CD4-positive, alpha-beta memory T cell (primary cell): ENCODE measurements at regions not wholly inside any gene's neighbourhood (a gene's known extent, or its start where the extent isn't known, plus 50 kb on each side); places are given as distances from the start of the nearest gene placed in this dataset.

Experiments
- CTCF ChIA-PET: fragments of 350-600 bp; sonication (Branson Sonifier 250); formaldehyde crosslinking; loops from one replicate; lab custom pipeline; 2021; ENCODE audit warnings: inconsistent platforms; ENCODE audit not compliant: partially characterized antibody; lab: Charles Lee
- POLR2A ChIA-PET: fragments of 350-600 bp; sonication (Branson Sonifier 250); formaldehyde crosslinking; loops from one replicate; lab custom pipeline; 2021; ENCODE audit not compliant: partially characterized antibody; lab: Charles Lee
- DNase-seq, 5 donors: peaks; one replicate each; pipeline versions ENCODE4 v3.0.0 to v3.0.0-alpha.2; 2020 to 2022; ENCODE audit warnings: mixed read lengths in 1 of 5
- H3K27ac ChIP-seq: one replicate; pipeline ENCODE4 v1.7.0; 2013; ENCODE audit warnings: low read depth, low read length
- H3K27me3 ChIP-seq: 2 replicates; pipeline ENCODE4 v1.7.0; 2013; ENCODE audit warnings: mild to moderate bottlenecking, low read length, moderate library complexity; ENCODE audit not compliant: insufficient read depth
- H3K36me3 ChIP-seq: 2 replicates; pipeline ENCODE4 v1.7.0; 2013; ENCODE audit warnings: mild to moderate bottlenecking, low read length, moderate library complexity; ENCODE audit not compliant: insufficient read depth
- H3K4me1 ChIP-seq: 2 replicates; pipeline ENCODE4 v1.7.0; 2013; ENCODE audit warnings: mild to moderate bottlenecking, low read length, moderate library complexity; ENCODE audit not compliant: insufficient read depth
- H3K4me3 ChIP-seq, 2 donors: one replicate each; pipeline ENCODE4 v1.7.0; 2013; ENCODE audit warnings: low read length in 2 of 2, mild to moderate bottlenecking in 1 of 2
- H3K9me3 ChIP-seq, 2 donors: one replicate each; pipeline ENCODE4 v1.7.0; 2013; ENCODE audit warnings: low read length in 2 of 2, control low read depth in 1 of 2; ENCODE audit not compliant: control insufficient read depth in 1 of 2
- H3K27ac Mint-ChIP-seq, 7 donors: one replicate each; pipeline ENCODE4 v1.8.0; 2020 to 2021; ENCODE audit warnings: mixed read lengths in 7 of 7, mild to moderate bottlenecking in 6 of 7, inconsistent platforms in 3 of 7, moderate library complexity in 3 of 7
- H3K27me3 Mint-ChIP-seq, 2 donors: one replicate each; pipeline ENCODE4 v1.8.0; 2020 to 2021; ENCODE audit warnings: mixed read lengths in 2 of 2
- H3K36me3 Mint-ChIP-seq, 2 donors: one replicate each; pipeline ENCODE4 v1.8.0; 2020 to 2021; ENCODE audit warnings: mixed read lengths in 2 of 2, inconsistent platforms in 1 of 2, mild to moderate bottlenecking in 1 of 2
- H3K4me1 Mint-ChIP-seq, 4 donors: one replicate each; pipeline ENCODE4 v1.8.0; 2020 to 2021; ENCODE audit warnings: mixed read lengths in 4 of 4, mild to moderate bottlenecking in 1 of 4
- H3K4me3 Mint-ChIP-seq, 8 donors: one replicate each; pipeline ENCODE4 v1.8.0; 2020 to 2021; ENCODE audit warnings: mixed read lengths in 8 of 8, mild to moderate bottlenecking in 7 of 8, moderate library complexity in 6 of 8, inconsistent platforms in 3 of 8
- H3K9me3 Mint-ChIP-seq, 8 donors: one replicate each; pipeline ENCODE4 v1.8.0; 2020 to 2021; ENCODE audit warnings: mixed read lengths in 8 of 8, mild to moderate bottlenecking in 5 of 8, inconsistent platforms in 3 of 8, moderate library complexity in 1 of 8
- intact Hi-C: fragments of 100-400 bp; cut with micrococcal nuclease; formaldehyde crosslinking; loops from one replicate; pipeline ENCODE4 v1.15.1; 2023

DNA sequence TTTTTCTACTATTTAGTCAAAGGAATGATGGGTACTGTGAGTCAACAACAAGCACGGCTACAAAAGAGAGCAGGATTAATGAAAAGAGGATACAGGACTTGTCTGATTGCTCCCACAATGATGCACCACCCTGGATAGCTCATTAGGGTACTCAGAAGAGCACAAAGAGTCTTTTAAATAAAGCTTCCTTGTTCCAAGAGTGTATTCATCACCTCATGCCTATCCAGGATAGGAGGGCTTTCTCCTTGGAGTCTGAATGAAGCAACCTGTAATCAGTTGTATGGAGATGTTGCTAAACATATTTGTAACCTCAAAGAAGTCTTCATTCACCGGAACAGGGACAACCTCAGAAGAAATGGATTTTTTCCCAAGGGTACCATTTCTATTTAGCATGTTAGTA is 219.5 kb upstream of the TMEM161B start:
- H3K27ac Mint-ChIP-seq = no peak overlapping the region
- H3K27me3 ChIP-seq = no peaks in the 10 kb centered on the region

DNA sequence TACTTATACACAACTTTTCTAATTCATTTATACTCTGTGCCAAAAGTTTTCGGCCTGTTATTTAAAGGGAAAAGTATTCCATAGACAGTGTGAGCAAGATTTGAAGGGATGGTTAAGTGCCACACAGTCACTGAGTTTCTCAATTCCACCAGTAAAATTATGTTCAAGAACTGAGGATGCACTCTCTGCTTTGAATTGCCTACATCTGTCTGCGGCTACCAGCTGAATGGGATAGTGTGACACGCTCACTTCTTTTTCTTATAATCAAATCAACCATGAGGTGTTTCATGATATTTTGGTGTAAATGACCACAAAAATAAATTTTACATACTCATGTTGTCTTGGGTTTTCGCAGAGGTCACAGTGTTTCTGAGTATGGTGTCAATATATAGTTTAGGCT is 218.4 kb upstream of the TMEM161B start:
- Mint-ChIP-seq H3K4me1 (no peaks in the 10 kb centered on the region), H3K4me3 (no peak overlapping the region), H3K9me3 (no peaks in the 10 kb centered on the region), H3K27me3 (peaks cover 4 to 6% of the 10 kb centered on the region in 2 donors), H3K36me3 (no peaks in the 10 kb centered on the region), H3K27ac (no peak overlapping the region)
- Histone ChIP-seq H3K4me1 (no peaks in the 10 kb centered on the region), H3K27ac (no peak overlapping the region), H3K4me3 (no peak overlapping the region), H3K9me3 (no peaks in the 10 kb centered on the region), H3K36me3 (no peaks in the 10 kb centered on the region), H3K27me3 (no peaks in the 10 kb centered on the region)
- DNase-seq = no peak
- CTCF ChIA-PET = no interaction called here
- intact Hi-C loops = no loop called here
- POLR2A ChIA-PET = no interaction called here

More for the DNA sequence above, 219.5 kb upstream of the TMEM161B start:
- ChIA-PET CTCF (no interaction called here), POLR2A (no interaction called here)
- DNase-seq = no peak
- Histone ChIP-seq H3K4me1 (no peaks in the 10 kb centered on the region), H3K9me3 (no peaks in the 10 kb centered on the region), H3K27ac (no peak overlapping the region), H3K36me3 (no peaks in the 10 kb centered on the region), H3K4me3 (no peak overlapping the region)
- Mint-ChIP-seq H3K4me3 (no peak overlapping the region), H3K9me3 (no peaks in the 10 kb centered on the region), H3K27me3 (peaks cover 4 to 9% of the 10 kb centered on the region in 2 donors), H3K4me1 (no peaks in the 10 kb centered on the region), H3K36me3 (no peaks in the 10 kb centered on the region)
- intact Hi-C loops = no loop called here

DNA sequence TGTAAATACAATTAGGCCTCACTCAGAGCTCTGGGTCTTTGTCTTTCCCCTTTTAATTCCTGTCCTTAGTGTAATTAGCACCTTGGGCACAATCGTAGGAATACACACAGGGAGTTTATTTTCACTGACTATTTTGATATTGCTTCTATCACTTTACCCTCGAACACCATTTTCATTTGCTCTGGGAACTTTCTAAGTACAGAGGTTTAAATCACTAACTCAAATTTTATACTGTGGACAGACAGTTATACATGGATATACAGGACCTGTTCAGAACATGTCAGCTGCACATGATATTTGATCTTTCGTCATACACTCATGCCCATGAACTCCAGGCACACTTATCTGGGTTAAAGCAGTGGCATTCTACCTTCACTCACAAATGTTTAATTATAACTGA is 217.8 kb upstream of the TMEM161B start:
- H3K36me3 Mint-ChIP-seq = no peaks in the 10 kb centered on the region
- DNase-seq = no peak
- H3K27me3 Mint-ChIP-seq = peaks cover 4 to 5% of the 10 kb centered on the region in 2 donors
- no peaks in the 10 kb centered on the region for H3K4me1 Mint-ChIP-seq
- Histone ChIP-seq H3K36me3 (no peaks in the 10 kb centered on the region), H3K27ac (no peak overlapping the region), H3K9me3 (no peaks in the 10 kb centered on the region), H3K4me3 (no peak overlapping the region), H3K4me1 (no peaks in the 10 kb centered on the region), H3K27me3 (no peaks in the 10 kb centered on the region)
- H3K27ac Mint-ChIP-seq = no peak overlapping the region
- ChIA-PET POLR2A (no interaction called here), CTCF (no interaction called here)
- intact Hi-C loops = no loop called here
- no peak overlapping the region for H3K4me3 Mint-ChIP-seq
- no peaks in the 10 kb centered on the region for H3K9me3 Mint-ChIP-seq

DNA sequence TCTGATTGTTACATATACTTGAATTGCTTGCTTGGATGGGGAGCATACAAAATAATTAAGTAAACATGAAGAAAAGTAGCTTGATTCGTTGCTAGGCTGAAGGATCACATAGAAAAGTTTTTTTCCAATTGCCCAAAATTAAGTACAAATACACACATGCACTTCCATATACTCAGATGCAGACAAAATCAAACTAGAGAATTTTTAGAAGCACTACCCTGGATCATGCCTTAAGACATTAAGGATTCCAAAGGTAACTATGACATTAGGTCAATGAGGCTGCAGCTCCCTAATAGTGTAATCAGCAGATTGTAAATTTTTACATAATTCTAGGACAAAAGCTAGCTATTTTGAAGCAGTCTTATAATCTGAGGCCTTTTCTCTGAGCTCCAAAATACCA is 216.9 kb upstream of the TMEM161B start:
- no peaks in the 10 kb centered on the region for H3K36me3 Mint-ChIP-seq
- H3K36me3 ChIP-seq = no peaks in the 10 kb centered on the region
- H3K4me1 ChIP-seq = no peaks in the 10 kb centered on the region
- no peaks in the 10 kb centered on the region for H3K9me3 ChIP-seq
- POLR2A ChIA-PET = no interaction called here
- H3K27ac Mint-ChIP-seq = no peak overlapping the region
- CTCF ChIA-PET = no interaction called here
- no peaks in the 10 kb centered on the region for H3K27me3 ChIP-seq
- peaks cover 3 to 5% of the 10 kb centered on the region in 2 donors for H3K27me3 Mint-ChIP-seq
- intact Hi-C loops = no loop called here
- no peaks in the 10 kb centered on the region for H3K9me3 Mint-ChIP-seq
- DNase-seq = no peak
- no peaks in the 10 kb centered on the region for H3K4me1 Mint-ChIP-seq
- H3K4me3 Mint-ChIP-seq = no peak overlapping the region
- no peak overlapping the region for H3K27ac ChIP-seq
- H3K4me3 ChIP-seq = no peak overlapping the region

DNA sequence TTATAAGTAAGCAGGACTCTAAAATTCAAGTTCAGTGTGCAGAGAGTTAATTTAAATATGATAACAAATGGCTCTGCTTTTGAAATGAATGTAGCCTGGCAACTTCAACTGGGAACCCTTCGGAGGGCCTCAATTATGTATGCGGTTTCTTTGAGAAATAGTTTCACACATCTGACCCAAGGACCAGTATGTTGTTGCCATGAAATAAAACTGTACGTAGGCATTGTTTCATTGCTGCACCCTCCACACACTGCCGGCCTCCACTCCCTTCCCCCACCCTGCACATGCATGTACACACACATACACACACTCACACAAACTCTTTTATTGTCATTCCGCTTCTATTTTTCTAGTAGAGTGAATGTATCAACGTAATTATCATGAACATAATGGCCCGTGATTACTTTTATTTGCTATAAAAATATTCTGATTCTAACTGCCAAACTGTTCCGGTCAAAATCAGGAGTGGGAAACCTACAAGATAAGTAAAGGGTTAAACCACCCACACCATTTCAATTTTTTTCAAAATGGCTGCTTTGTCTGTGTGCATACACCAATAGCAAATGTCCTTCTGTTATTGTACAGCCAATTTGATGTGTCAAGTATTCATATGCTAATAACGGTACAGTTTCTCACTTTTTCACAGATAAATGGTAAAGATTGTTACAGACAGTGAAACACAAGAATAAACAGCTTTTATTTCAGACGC is 215.5 kb upstream of the TMEM161B start:
- no peaks in the 10 kb centered on the region for H3K27me3 ChIP-seq
- no peaks in the 10 kb centered on the region for H3K4me1 Mint-ChIP-seq
- no peaks in the 10 kb centered on the region for H3K4me1 ChIP-seq
- no peaks in the 10 kb centered on the region for H3K36me3 ChIP-seq
- H3K27me3 Mint-ChIP-seq = peaks cover 4 to 5% of the 10 kb centered on the region in 2 donors
- no peak overlapping the region for H3K4me3 Mint-ChIP-seq
- no peaks in the 10 kb centered on the region for H3K36me3 Mint-ChIP-seq
- ChIA-PET POLR2A (no interaction called here), CTCF (no interaction called here)
- intact Hi-C loops = no loop called here
- H3K27ac Mint-ChIP-seq = no peak overlapping the region
- DNase-seq = no peak
- H3K9me3 Mint-ChIP-seq = no peaks in the 10 kb centered on the region
- no peak overlapping the region for H3K4me3 ChIP-seq
- no peaks in the 10 kb centered on the region for H3K9me3 ChIP-seq
- no peak overlapping the region for H3K27ac ChIP-seq

DNA sequence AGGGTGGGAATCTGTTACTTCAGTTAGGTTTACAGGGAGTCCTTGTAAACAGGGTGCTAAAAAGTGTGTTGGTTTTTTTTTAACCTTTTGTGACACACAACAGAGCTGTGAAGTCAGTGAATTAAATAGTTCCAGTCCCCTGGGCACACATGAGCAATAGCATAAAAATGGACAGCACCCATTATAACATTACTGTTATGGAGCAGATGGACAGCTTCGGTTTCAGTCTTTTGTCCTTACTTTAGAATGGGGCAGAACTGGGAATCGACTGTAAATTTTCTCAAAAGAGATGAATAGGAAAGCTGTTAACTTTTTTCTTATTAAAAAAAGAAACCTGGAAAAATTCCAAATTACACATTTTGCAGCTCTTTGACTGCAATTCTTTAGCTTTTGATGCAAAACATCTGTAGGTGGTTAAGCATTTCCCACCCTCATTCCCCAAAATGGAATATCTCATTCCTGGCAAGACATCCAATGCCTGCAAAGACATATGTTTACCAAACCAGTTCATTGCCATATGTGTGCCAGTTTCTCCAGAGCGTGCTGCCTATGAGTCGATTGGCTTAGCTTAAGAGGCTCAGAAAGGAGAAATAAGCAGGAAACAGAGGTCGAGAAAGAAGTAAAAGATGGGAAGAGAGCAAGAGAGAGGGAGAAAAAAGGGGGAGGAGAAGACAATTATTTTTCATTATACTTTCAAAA is 212.3 kb upstream of the TMEM161B start:
- H3K27me3 Mint-ChIP-seq = peaks cover 0 to 6% of the 10 kb centered on the region in 2 donors
- ChIA-PET POLR2A (no interaction called here), CTCF (no interaction called here)
- H3K4me3 ChIP-seq = no peak overlapping the region
- no peak overlapping the region for H3K27ac ChIP-seq
- H3K4me3 Mint-ChIP-seq = no peak overlapping the region
- no peaks in the 10 kb centered on the region for H3K4me1 ChIP-seq
- no peaks in the 10 kb centered on the region for H3K36me3 ChIP-seq
- no peaks in the 10 kb centered on the region for H3K27me3 ChIP-seq
- H3K27ac Mint-ChIP-seq = no peak overlapping the region
- intact Hi-C loops = no loop called here
- no peaks in the 10 kb centered on the region for H3K4me1 Mint-ChIP-seq
- no peaks in the 10 kb centered on the region for H3K36me3 Mint-ChIP-seq
- H3K9me3 ChIP-seq = no peaks in the 10 kb centered on the region
- H3K9me3 Mint-ChIP-seq = no peaks in the 10 kb centered on the region
- DNase-seq = no peak

DNA sequence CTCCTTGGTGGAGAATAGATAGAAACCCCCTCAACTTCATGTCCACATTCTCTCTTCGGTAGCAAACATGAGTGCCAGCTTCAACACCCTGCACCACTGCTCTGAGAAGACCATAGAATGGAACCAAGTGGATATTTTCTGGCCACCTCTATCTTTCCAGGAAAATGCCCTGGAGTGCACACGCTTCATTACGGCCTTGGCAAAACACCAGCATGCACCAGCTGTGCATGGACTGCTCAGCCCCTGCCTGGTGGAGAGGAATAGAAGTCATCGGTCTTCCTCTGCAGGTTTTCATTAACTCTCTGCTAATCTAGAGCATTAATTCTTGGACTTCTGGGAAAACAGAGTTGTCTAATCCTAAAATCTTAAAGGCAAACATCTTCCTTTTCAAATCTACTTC is 211.6 kb upstream of the TMEM161B start:
- no peaks in the 10 kb centered on the region for H3K27me3 ChIP-seq
- Mint-ChIP-seq H3K27ac (no peak overlapping the region), H3K36me3 (no peaks in the 10 kb centered on the region), H3K9me3 (no peaks in the 10 kb centered on the region), H3K4me3 (no peak overlapping the region), H3K27me3 (peaks cover 0 to 9% of the 10 kb centered on the region in 2 donors), H3K4me1 (no peaks in the 10 kb centered on the region)
- no peak overlapping the region for H3K27ac ChIP-seq
- CTCF ChIA-PET = no interaction called here
- H3K9me3 ChIP-seq = no peaks in the 10 kb centered on the region
- POLR2A ChIA-PET = no interaction called here
- H3K36me3 ChIP-seq = no peaks in the 10 kb centered on the region
- no peaks in the 10 kb centered on the region for H3K4me1 ChIP-seq
- H3K4me3 ChIP-seq = no peak overlapping the region
- no peak for DNase-seq
- intact Hi-C loops = no loop called here
